ENCODE measurements at regions not wholly inside any gene's neighbourhood (a gene's known extent, or its start where the extent isn't known, plus 50 kb on each side); places are given as distances from the start of the nearest gene placed in this dataset.

- no peaks in the 10 kb centered on the region for H3K36me3 Mint-ChIP-seq (ENCODE audit: insufficient read depth in 2 of 2)
- no peak overlapping the region for H3K4me3 Mint-ChIP-seq
- no peaks in the 10 kb centered on the region for H3K4me1 Mint-ChIP-seq (ENCODE audit: low read depth)
- DNase-seq = no peak
- H3K27me3 Mint-ChIP-seq (ENCODE audit: low read depth) = no peaks in the 10 kb centered on the region
- H3K27ac Mint-ChIP-seq = no peak overlapping the region
- ATAC-seq (replicated peaks in 1 of 2) = no peak
- H3K9me3 Mint-ChIP-seq = peaks cover 0 to 2% of the 10 kb centered on the region in 2 donors
Measured at GRCh38 chr4:8932884-8933283, 61.2 kb upstream of the HMX1 start.

DNA sequence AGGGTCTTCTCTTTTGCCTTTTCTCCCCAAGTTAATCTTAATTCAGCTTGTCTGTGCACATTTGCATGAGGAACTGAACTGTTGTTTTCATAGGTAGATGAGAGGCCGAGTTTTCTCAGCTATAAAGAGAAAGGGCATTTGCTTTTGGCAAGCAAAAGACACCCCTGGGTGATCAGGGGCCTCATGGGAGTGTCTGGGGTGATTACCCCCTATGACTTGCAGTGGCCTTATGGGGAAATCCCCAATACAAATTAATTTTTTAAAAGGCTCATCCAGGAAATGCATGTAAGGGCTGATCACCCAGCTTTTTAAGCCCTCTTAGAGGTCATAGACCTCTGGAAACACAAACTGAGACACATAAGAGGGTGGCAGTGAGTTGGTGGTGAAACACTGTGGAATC, 56.4 kb upstream of the HMX1 start:
- H3K9me3 Mint-ChIP-seq = peaks cover 3 to 5% of the 10 kb centered on the region in 2 donors
- H3K27me3 Mint-ChIP-seq (ENCODE audit: low read depth) = no peaks in the 10 kb centered on the region
- ATAC-seq (replicated peaks in 1 of 2) (no peak), DNase-seq (no peak)
- peaks cover 0 to 3% of the 10 kb centered on the region in 2 donors for H3K36me3 Mint-ChIP-seq (ENCODE audit: insufficient read depth in 2 of 2)
- H3K27ac Mint-ChIP-seq = no peak overlapping the region
- H3K4me1 Mint-ChIP-seq (ENCODE audit: low read depth) = no peaks in the 10 kb centered on the region
- no peak overlapping the region for H3K4me3 Mint-ChIP-seq

DNA sequence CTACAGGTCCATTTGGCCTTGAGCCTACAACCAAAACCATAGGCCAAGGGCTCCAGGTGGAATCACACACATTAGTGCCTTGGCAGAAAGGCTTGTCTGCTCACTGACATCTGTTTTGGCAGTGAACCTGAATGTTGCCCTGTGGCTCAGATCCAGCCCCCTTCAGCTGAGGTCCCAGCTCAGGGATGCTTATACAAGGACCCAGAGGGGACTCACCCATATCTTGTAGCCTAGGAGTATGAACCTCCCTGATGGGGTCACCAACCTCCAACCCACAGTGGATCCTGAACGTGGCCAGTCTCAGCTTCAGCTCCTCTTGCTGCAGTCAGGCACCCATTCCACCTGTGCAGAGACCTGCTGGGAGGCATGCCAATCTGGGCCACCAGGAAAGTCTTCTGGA, 50.8 kb upstream of the HMX1 start:
- H3K9me3 Mint-ChIP-seq = peaks cover 2 to 7% of the 10 kb centered on the region in 2 donors
- H3K27me3 Mint-ChIP-seq (ENCODE audit: low read depth) = peaks cover 14% of the 10 kb centered on the region
- ATAC-seq (replicated peaks in 1 of 2) (no peak), DNase-seq (no peak)
- H3K36me3 Mint-ChIP-seq (ENCODE audit: insufficient read depth in 2 of 2) = peaks cover 0 to 5% of the 10 kb centered on the region in 2 donors
- no peak overlapping the region for H3K4me3 Mint-ChIP-seq
- H3K27ac Mint-ChIP-seq = no peak overlapping the region
- no peaks in the 10 kb centered on the region for H3K4me1 Mint-ChIP-seq (ENCODE audit: low read depth)

- Mint-ChIP-seq H3K27ac (no peak overlapping the region), H3K27me3 (ENCODE audit: low read depth) (peaks cover 14% of the 10 kb centered on the region)
- no peak for DNase-seq
Measured at GRCh38 chr4:8921465-8921864, 49.8 kb upstream of the HMX1 start.

More at GRCh38 chr4:8921465-8921864, 49.8 kb upstream of the HMX1 start:
- Mint-ChIP-seq H3K9me3 (peaks cover 1 to 7% of the 10 kb centered on the region in 2 donors), H3K36me3 (ENCODE audit: insufficient read depth in 2 of 2) (peaks cover 0 to 5% of the 10 kb centered on the region in 2 donors), H3K4me3 (no peak overlapping the region), H3K4me1 (ENCODE audit: low read depth) (no peaks in the 10 kb centered on the region)
- ATAC-seq (replicated peaks in 1 of 2) = no peak
